ENCODE measurements at regions not wholly inside any gene's neighbourhood (a gene's known extent, or its start where the extent isn't known, plus 50 kb on each side); places are given as distances from the start of the nearest gene placed in this dataset.

GRCh38 chr9:73597039-73597438 lies 445.4 kb downstream of the ANXA1 start:
- no peak for DNase-seq (ENCODE audit: low read depth)
- H3K4me3 ChIP-seq (ENCODE audit: low read depth, low read length), result no peak overlapping the region
- TF ChIP-seq CTCF (IDR thresholded peaks at IDR 0.05; ENCODE audit: insufficient read depth, low read length), result no peak

GRCh38 chr9:73597771-73598170 lies 446.1 kb downstream of the ANXA1 start:
- no peak for TF ChIP-seq CTCF (IDR thresholded peaks at IDR 0.05; ENCODE audit: insufficient read depth, low read length)
- H3K4me3 ChIP-seq (ENCODE audit: low read depth, low read length), result no peak overlapping the region
- DNase-seq (ENCODE audit: low read depth), result no peak

GRCh38 chr9:73609381-73609780 lies 457.7 kb downstream of the ANXA1 start:
- H3K4me3 ChIP-seq (ENCODE audit: low read depth, low read length), result no peak overlapping the region
- no peak for TF ChIP-seq CTCF (IDR thresholded peaks at IDR 0.05; ENCODE audit: insufficient read depth, low read length)
- DNase-seq (ENCODE audit: low read depth), result peak; percentile 4

- DNase-seq (ENCODE audit: low read depth), result no peak
- TF ChIP-seq CTCF (IDR thresholded peaks at IDR 0.05; ENCODE audit: insufficient read depth, low read length), result no peak
These were observed 459.4 kb downstream of the ANXA1 start for GRCh38 chr9:73611032-73611431.

GRCh38 chr9:73613092-73613701 lies 461.5 kb downstream of the ANXA1 start:
- peak; percentile 25 for DNase-seq (ENCODE audit: low read depth)
- no peak for TF ChIP-seq CTCF (IDR thresholded peaks at IDR 0.05; ENCODE audit: insufficient read depth, low read length)
- H3K4me3 ChIP-seq (ENCODE audit: low read depth, low read length), result no peak overlapping the region

More at GRCh38 chr9:73611032-73611431, 459.4 kb downstream of the ANXA1 start:
- no peak overlapping the region for H3K4me3 ChIP-seq (ENCODE audit: low read depth, low read length)

GRCh38 chr9:73615557-73615956 lies 463.9 kb downstream of the ANXA1 start:
- no peak for TF ChIP-seq CTCF (IDR thresholded peaks at IDR 0.05; ENCODE audit: insufficient read depth, low read length)
- no peak overlapping the region for H3K4me3 ChIP-seq (ENCODE audit: low read depth, low read length)
- DNase-seq (ENCODE audit: low read depth), result no peak

- H3K4me3 ChIP-seq (ENCODE audit: low read depth, low read length), result no peak overlapping the region
- no peak for TF ChIP-seq CTCF (IDR thresholded peaks at IDR 0.05; ENCODE audit: insufficient read depth, low read length)
- DNase-seq (ENCODE audit: low read depth), result no peak
These were observed 465.9 kb downstream of the ANXA1 start for GRCh38 chr9:73617586-73617985.

Measured in fibroblast of the aortic adventitia (primary cell).